Neural crest cell (in vitro differentiated cells): ENCODE measurements at regions not wholly inside any gene's neighbourhood (a gene's known extent, or its start where the extent isn't known, plus 50 kb on each side); places are given as distances from the start of the nearest gene placed in this dataset.
"Not testable (repeated sequence)": the region's sequence is repeated elsewhere in the genome, so short reads cannot be mapped to it uniquely, and the experiment has no call there.

Experiments used
- DNase-seq: peaks from one replicate; pipeline ENCODE4 v3.0.0; 2021; ENCODE audit warnings: low read depth, mixed read lengths, low spot score
- H3K27ac Mint-ChIP-seq: one replicate; pipeline ENCODE4 v1.8.0; 2021; ENCODE audit warnings: mild to moderate bottlenecking, mixed read lengths; ENCODE audit not compliant: unreplicated experiment
- H3K27me3 Mint-ChIP-seq: 2 replicates; pipeline ENCODE4 v1.8.0; 2021; ENCODE audit warnings: low read depth, mild to moderate bottlenecking, mixed read lengths
- H3K36me3 Mint-ChIP-seq: 2 replicates; pipeline ENCODE4 v1.8.0; 2021; ENCODE audit warnings: low read depth, mild to moderate bottlenecking, mixed read lengths
- H3K4me1 Mint-ChIP-seq: 2 replicates; pipeline ENCODE4 v1.8.0; 2021; ENCODE audit warnings: mixed read lengths
- H3K4me3 Mint-ChIP-seq: one replicate; pipeline ENCODE4 v1.8.0; 2021; ENCODE audit warnings: mild to moderate bottlenecking, mixed read lengths
- H3K9me3 Mint-ChIP-seq: 2 replicates; pipeline ENCODE4 v1.8.0; 2021; ENCODE audit warnings: mixed read lengths
- TF ChIP-seq, protein P1 (sequence below): fragments of 200-600 bp; sonication (generic); conservative IDR thresholded peaks from 2 replicates; pipeline ENCODE4 v1.5.0; 2021; ENCODE audit warnings: antibody characterized with exemption, mild to moderate bottlenecking

DNA sequence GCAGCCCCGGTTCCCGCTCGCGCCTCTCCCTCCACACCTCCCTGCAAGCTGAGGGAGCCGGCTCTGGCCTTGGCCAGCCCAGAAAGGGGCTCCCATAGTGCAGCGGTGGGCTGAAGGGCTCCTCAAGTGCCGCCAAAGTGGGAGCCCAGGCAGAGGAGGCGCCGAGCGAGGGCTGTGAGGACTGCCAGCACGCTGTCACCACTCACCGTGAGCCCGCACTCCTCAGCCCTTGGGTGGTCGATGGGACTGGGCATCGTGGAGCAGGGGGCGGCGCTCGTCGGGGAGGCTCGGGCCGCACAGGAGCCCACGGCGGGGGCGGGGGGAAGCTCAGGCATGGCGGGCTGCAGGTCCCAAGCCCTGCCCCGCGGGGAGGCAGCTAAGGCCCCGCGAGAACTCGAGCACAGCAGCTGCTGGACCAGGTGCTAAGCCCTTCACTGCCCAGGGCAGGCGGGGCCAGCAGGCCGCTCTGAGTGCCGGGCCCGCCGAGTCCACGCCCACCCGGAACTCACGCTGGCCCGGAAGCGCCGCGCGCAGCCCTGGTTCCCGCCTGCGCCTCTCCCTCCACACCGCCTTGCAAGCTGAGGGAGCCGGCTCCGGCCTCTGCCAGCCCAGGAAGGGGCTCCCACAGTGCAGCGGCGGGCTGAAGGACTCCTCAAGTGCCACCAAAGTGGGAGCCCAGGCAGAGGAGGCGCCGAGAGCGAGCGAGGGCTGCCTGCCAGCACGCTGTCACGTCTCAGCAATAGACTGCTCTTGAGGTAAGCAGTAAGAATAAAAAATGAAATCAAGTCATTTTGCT lies 670.2 kb upstream of the CTNND2 start:
- not testable (repeated sequence) for H3K36me3 Mint-ChIP-seq, H3K27me3 Mint-ChIP-seq, H3K9me3 Mint-ChIP-seq, H3K4me3 Mint-ChIP-seq, H3K27ac Mint-ChIP-seq, H3K4me1 Mint-ChIP-seq, DNase-seq

DNA sequence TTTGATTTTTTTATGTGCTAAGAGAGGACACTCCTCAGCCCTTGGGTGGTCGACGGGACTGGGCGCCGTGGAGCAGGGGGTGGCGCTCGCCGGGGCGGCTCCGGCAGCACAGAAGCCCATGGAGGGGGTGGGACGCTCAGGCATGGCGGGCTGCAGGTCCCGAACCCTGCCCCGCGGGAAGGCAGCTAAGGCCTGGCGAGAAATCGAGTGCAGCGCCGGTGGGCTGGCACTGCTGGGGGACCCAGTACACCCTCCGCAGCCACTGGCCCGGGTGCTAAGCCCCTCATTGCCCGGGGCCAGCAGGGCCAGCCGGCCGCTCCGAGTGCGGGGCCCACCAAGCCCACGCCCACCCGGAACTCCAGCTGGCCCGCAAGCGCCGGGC lies 669.7 kb upstream of the CTNND2 start:
- not testable (repeated sequence) for H3K4me3 Mint-ChIP-seq, H3K27me3 Mint-ChIP-seq, H3K4me1 Mint-ChIP-seq, H3K27ac Mint-ChIP-seq, H3K9me3 Mint-ChIP-seq, DNase-seq, H3K36me3 Mint-ChIP-seq

DNA sequence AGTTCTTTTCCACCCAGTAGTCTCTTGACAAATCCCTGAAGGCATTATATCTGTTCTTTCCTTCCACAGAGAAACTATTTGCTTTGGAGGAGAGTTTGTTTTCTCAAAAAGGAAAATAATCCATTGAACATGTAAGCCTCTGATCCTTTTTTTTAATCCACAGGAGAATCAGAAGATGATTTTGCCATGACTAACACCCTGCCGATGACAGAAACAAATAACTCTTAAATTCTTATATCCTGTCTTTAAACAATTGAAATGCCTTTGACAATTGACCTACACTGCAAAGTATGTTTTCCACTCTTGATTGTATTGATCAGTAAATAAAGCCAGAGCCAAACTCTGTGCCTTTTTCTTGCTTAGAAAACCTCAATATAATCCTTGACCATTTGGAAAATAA lies 666.4 kb upstream of the CTNND2 start:
- DNase-seq, result no peak
- Mint-ChIP-seq H3K27ac (no peak overlapping the region), H3K27me3 (no peaks in the 10 kb centered on the region), H3K4me1 (no peaks in the 10 kb centered on the region), H3K4me3 (no peak overlapping the region), H3K36me3 (no peaks in the 10 kb centered on the region), H3K9me3 (peaks cover under 1% of the 10 kb centered on the region)
- TF ChIP-seq, protein P1, sequence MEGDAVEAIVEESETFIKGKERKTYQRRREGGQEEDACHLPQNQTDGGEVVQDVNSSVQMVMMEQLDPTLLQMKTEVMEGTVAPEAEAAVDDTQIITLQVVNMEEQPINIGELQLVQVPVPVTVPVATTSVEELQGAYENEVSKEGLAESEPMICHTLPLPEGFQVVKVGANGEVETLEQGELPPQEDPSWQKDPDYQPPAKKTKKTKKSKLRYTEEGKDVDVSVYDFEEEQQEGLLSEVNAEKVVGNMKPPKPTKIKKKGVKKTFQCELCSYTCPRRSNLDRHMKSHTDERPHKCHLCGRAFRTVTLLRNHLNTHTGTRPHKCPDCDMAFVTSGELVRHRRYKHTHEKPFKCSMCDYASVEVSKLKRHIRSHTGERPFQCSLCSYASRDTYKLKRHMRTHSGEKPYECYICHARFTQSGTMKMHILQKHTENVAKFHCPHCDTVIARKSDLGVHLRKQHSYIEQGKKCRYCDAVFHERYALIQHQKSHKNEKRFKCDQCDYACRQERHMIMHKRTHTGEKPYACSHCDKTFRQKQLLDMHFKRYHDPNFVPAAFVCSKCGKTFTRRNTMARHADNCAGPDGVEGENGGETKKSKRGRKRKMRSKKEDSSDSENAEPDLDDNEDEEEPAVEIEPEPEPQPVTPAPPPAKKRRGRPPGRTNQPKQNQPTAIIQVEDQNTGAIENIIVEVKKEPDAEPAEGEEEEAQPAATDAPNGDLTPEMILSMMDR, result no peak

DNA sequence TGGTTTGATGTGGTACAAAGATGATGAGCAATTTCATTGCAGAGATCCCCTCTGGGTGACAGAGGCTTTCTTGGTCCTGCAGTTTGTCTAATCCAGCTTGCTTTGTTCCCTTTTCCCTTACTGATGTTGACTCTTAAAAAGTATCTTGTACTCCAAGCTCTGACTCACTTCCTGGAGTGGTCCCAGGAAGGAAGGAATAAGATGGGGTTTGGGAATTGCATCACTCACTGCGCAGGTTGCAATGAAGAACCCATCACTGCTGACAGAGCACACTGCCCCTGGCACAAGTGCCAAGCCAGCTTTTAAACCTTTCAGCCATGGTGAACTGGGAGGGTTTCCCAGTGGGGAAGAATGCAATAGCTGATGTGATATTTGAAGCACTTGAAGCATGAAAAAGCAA lies 662.2 kb upstream of the CTNND2 start:
- no peak for DNase-seq
- H3K36me3 Mint-ChIP-seq, result no peaks in the 10 kb centered on the region
- no peaks in the 10 kb centered on the region for H3K27me3 Mint-ChIP-seq
- TF ChIP-seq, protein P1, result no peak
- peaks cover 8% of the 10 kb centered on the region for H3K9me3 Mint-ChIP-seq
- no peak overlapping the region for H3K4me3 Mint-ChIP-seq
- no peak overlapping the region for H3K27ac Mint-ChIP-seq
- no peaks in the 10 kb centered on the region for H3K4me1 Mint-ChIP-seq

DNA sequence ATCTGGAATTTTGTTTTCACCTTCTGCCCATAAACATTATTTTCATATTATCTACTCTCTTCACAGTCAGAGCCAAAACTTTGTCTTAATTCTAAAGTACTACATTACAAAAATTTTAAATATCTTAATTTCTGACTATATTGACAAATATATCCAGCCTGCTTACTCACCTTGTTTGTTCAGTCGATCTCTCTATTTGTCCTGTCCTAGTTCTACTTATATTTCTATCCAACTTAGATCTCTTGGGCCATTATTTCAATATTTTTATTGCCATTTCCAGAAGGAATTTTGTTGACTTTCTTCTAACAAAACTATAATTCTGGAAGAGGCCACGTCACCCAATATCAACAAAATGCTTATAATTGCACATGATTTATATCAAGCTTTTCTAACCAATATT lies 652.8 kb upstream of the CTNND2 start:
- TF ChIP-seq, protein P1, result no peak
- H3K27me3 Mint-ChIP-seq, result no peaks in the 10 kb centered on the region
- H3K4me1 Mint-ChIP-seq, result no peaks in the 10 kb centered on the region
- H3K36me3 Mint-ChIP-seq, result no peaks in the 10 kb centered on the region
- no peak overlapping the region for H3K27ac Mint-ChIP-seq
- DNase-seq, result no peak
- no peaks in the 10 kb centered on the region for H3K9me3 Mint-ChIP-seq
- H3K4me3 Mint-ChIP-seq, result no peak overlapping the region

DNA sequence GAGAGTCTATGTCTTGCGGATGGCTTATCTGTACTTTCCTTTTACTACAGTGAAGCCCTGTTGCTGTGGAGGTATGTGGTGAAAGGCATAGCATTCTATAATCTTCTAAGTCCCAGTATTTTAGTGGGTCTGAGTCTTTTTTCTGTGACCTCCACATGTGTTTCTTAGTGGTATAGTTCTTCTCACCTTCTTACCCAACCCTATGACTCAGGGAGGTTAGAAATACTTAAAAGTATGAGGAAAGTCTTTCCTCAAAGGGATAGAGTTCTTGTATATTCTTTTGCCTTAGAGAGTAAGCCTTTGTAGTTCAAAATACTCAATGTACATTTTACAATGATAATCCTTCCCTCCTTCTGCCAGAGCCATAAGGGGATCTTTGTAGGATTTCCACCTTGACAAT lies 621.9 kb upstream of the CTNND2 start:
- Mint-ChIP-seq H3K4me3 (no peak overlapping the region), H3K4me1 (no peaks in the 10 kb centered on the region), H3K27ac (no peak overlapping the region), H3K27me3 (peaks cover 2% of the 10 kb centered on the region), H3K9me3 (no peaks in the 10 kb centered on the region), H3K36me3 (no peaks in the 10 kb centered on the region)
- DNase-seq, result no peak
- TF ChIP-seq, protein P1, result no peak
